H9 (cell line): ENCODE measurements at regions not wholly inside any gene's neighbourhood (a gene's known extent, or its start where the extent isn't known, plus 50 kb on each side); places are given as distances from the start of the nearest gene placed in this dataset.

Experiments used
- DNase-seq: peaks from one replicate; pipeline ENCODE4 v3.0.0-alpha.2; 2017
- H2AFZ ChIP-seq: one replicate; pipeline ENCODE4 v1.6.1; 2013; ENCODE audit warnings: mild to moderate bottlenecking, low read length, control low read depth, moderate library complexity
- H2AK5ac ChIP-seq: 2 replicates; pipeline ENCODE4 v1.6.1; 2013; ENCODE audit warnings: low read length, control low read depth, mixed read lengths; ENCODE audit not compliant: insufficient read length
- H2BK120ac ChIP-seq: one replicate; pipeline ENCODE4 v1.6.1; 2013; ENCODE audit warnings: low read depth, mild to moderate bottlenecking, low read length, control low read depth, inconsistent platforms; ENCODE audit not compliant: poor library complexity, severe bottlenecking
- H2BK12ac ChIP-seq: 2 replicates; pipeline ENCODE4 v1.6.1; 2013; ENCODE audit warnings: low read length, control low read depth, mixed read lengths, low read depth; ENCODE audit not compliant: insufficient read length
- H2BK15ac ChIP-seq: 2 replicates; pipeline ENCODE4 v1.6.1; 2013; ENCODE audit warnings: low read depth, low read length, control low read depth
- H2BK20ac ChIP-seq: one replicate; pipeline ENCODE4 v1.6.1; 2013; ENCODE audit warnings: low read depth, mild to moderate bottlenecking, low read length, control low read depth, inconsistent platforms; ENCODE audit not compliant: poor library complexity, severe bottlenecking
- H2BK5ac ChIP-seq: 2 replicates; pipeline ENCODE4 v1.6.1; 2013; ENCODE audit warnings: low read length, control low read depth, mixed read lengths; ENCODE audit not compliant: insufficient read length
- H3K14ac ChIP-seq: 2 replicates; pipeline ENCODE4 v1.6.1; 2013; ENCODE audit warnings: low read length, control low read depth; ENCODE audit not compliant: insufficient read depth
- H3K18ac ChIP-seq: 2 replicates; pipeline ENCODE4 v1.6.1; 2013; ENCODE audit warnings: low read depth, mild to moderate bottlenecking, mixed read lengths, low read length, control low read depth; ENCODE audit not compliant: insufficient read length
- H3K23ac ChIP-seq: 2 replicates; pipeline ENCODE4 v1.6.1; 2013; ENCODE audit warnings: low read length, control low read depth, mixed read lengths, low read depth; ENCODE audit not compliant: insufficient read length
- H3K23me2 ChIP-seq: 2 replicates; pipeline ENCODE4 v1.6.1; 2013; ENCODE audit warnings: low read depth, mild to moderate bottlenecking, mixed read lengths, low read length, control low read depth; ENCODE audit not compliant: insufficient read length, poor library complexity, severe bottlenecking
- H3K27ac ChIP-seq: 2 replicates; pipeline ENCODE4 v1.5.1; 2013; ENCODE audit warnings: low read length, control low read depth, mixed read lengths, low read depth; ENCODE audit not compliant: insufficient read length
- H3K27me3 ChIP-seq: 2 replicates; pipeline ENCODE4 v1.6.1; 2013; ENCODE audit warnings: low read length, control low read depth, inconsistent platforms; ENCODE audit not compliant: insufficient read depth
- H3K4ac ChIP-seq: 2 replicates; pipeline ENCODE4 v1.6.1; 2013; ENCODE audit warnings: low read depth, mild to moderate bottlenecking, control low read depth, inconsistent platforms, low read length, moderate library complexity
- H3K4me1 ChIP-seq: 2 replicates; pipeline ENCODE4 v1.6.1; 2013; ENCODE audit warnings: low read length, control low read depth, inconsistent platforms; ENCODE audit not compliant: insufficient read depth
- H3K4me2 ChIP-seq: 2 replicates; pipeline ENCODE4 v1.6.1; 2013; ENCODE audit warnings: low read length, control low read depth, mixed read lengths; ENCODE audit not compliant: insufficient read length, insufficient read depth
- H3K56ac ChIP-seq: 2 replicates; pipeline ENCODE4 v1.6.1; 2013; ENCODE audit warnings: low read depth, mild to moderate bottlenecking, mixed read lengths, low read length, control low read depth; ENCODE audit not compliant: insufficient read length
- H3K79me1 ChIP-seq: 2 replicates; pipeline ENCODE4 v1.6.1; 2013; ENCODE audit warnings: low read depth, mild to moderate bottlenecking, moderate library complexity, low read length, control low read depth, inconsistent platforms; ENCODE audit not compliant: insufficient read depth, poor library complexity, severe bottlenecking
- H3K79me2 ChIP-seq: 2 replicates; pipeline ENCODE4 v1.6.1; 2013; ENCODE audit warnings: low read length, control low read depth, inconsistent platforms; ENCODE audit not compliant: insufficient read depth
- H3K9ac ChIP-seq: 2 replicates; pipeline ENCODE4 v1.6.1; 2013; ENCODE audit warnings: low read length, control low read depth, mixed read lengths; ENCODE audit not compliant: insufficient read length; ENCODE audit errors: extremely low read depth
- H3K9me3 ChIP-seq: one replicate; pipeline ENCODE4 v1.6.1; 2013; ENCODE audit warnings: low read depth, low read length, inconsistent platforms; ENCODE audit not compliant: control insufficient read depth
- H3T11ph ChIP-seq: one replicate; pipeline ENCODE4 v1.6.1; 2013; ENCODE audit warnings: mild to moderate bottlenecking, low read length, control low read depth, inconsistent platforms
- H4K20me1 ChIP-seq: one replicate; pipeline ENCODE4 v1.6.1; 2013; ENCODE audit not compliant: control insufficient read depth, insufficient read length, insufficient read depth
- H4K5ac ChIP-seq: 2 replicates; pipeline ENCODE4 v1.6.1; 2013; ENCODE audit warnings: low read depth, mild to moderate bottlenecking, mixed read lengths, low read length, control low read depth; ENCODE audit not compliant: insufficient read length
- H4K8ac ChIP-seq: replicated peaks from 2 replicates; pipeline ENCODE4 v1.6.1; 2013; ENCODE audit warnings: low read length, control low read depth, mixed read lengths, low read depth; ENCODE audit not compliant: insufficient read length
- H4K91ac ChIP-seq: 2 replicates; pipeline ENCODE4 v1.6.1; 2013; ENCODE audit warnings: low read depth, mild to moderate bottlenecking, moderate library complexity, mixed read lengths, low read length, control low read depth; ENCODE audit not compliant: insufficient read length
- H3K27ac Mint-ChIP-seq, 3 experiments: 2 replicates in 2 of 3; 3 replicates in 1 of 3; pipeline ENCODE4 v1.8.0; 2020 to 2021; ENCODE audit warnings: mixed read lengths in 3 of 3, mild to moderate bottlenecking in 1 of 3, moderate library complexity in 1 of 3
- H3K27me3 Mint-ChIP-seq: 2 replicates; pipeline ENCODE4 v1.8.0; 2021; ENCODE audit warnings: low read depth, mild to moderate bottlenecking, moderate library complexity, mixed read lengths
- H3K36me3 Mint-ChIP-seq, 3 experiments: 2 replicates in 2 of 3; 3 replicates in 1 of 3; pipeline ENCODE4 v1.8.0; 2020 to 2021; ENCODE audit warnings: low read depth in 3 of 3, mixed read lengths in 3 of 3; ENCODE audit not compliant: insufficient read depth in 1 of 3
- H3K4me1 Mint-ChIP-seq, 2 experiments: 2 replicates each; pipeline ENCODE4 v1.8.0; 2020; ENCODE audit warnings: mixed read lengths in 2 of 2
- H3K4me3 Mint-ChIP-seq, 2 experiments: 2 replicates in 1 of 2; 3 replicates in 1 of 2; pipeline ENCODE4 v1.8.0; 2020 to 2021; ENCODE audit warnings: mild to moderate bottlenecking in 2 of 2, mixed read lengths in 2 of 2, moderate library complexity in 1 of 2
- H3K9me3 Mint-ChIP-seq, 2 experiments: 2 replicates in 1 of 2; 3 replicates in 1 of 2; pipeline ENCODE4 v1.8.0; 2020; ENCODE audit warnings: mild to moderate bottlenecking in 2 of 2, mixed read lengths in 2 of 2, moderate library complexity in 1 of 2
- CTCF ChIP-seq: fragments of 200-600 bp; sonication (generic); conservative IDR thresholded peaks from 3 replicates; pipeline ENCODE4 v1.8.0; 2021; ENCODE audit warnings: antibody characterized with exemption, mild to moderate bottlenecking
- WGBS: extraction: QIAGEN DNeasy Blood & Tissue Kit; methylation state at CpG from one replicate; pipeline ENCODE4 v1.1.7; 2013; ENCODE audit warnings: missing lambda C conversion rate, low lambda C conversion rate, mixed read lengths; ENCODE audit not compliant: insufficient read length; ENCODE audit errors: extremely low coverage; 5-methylcytosine and 5-hydroxymethylcytosine counted together

GRCh38 chr14:34111505-34111904, 160.6 kb upstream of the EGLN3 start:
- Histone ChIP-seq H2AK5ac (no peak overlapping the region), H3K79me1 (no peaks in the 10 kb centered on the region), H3K4ac (no peak overlapping the region), H2BK20ac (no peak overlapping the region), H4K8ac (no peak overlapping the region), H3K27ac (no peak overlapping the region), H3K79me2 (no peaks in the 10 kb centered on the region), H4K20me1 (no peaks in the 10 kb centered on the region), H3K23me2 (no peaks in the 10 kb centered on the region), H2BK15ac (no peak overlapping the region), H3K23ac (no peak overlapping the region), H3K56ac (no peak overlapping the region), H3K9ac (no peak overlapping the region), H2AFZ (no peak overlapping the region), H3K27me3 (no peaks in the 10 kb centered on the region), H4K91ac (no peak overlapping the region), H4K5ac (no peak overlapping the region), H3K4me1 (no peaks in the 10 kb centered on the region), H3K18ac (no peak overlapping the region), H3K9me3 (no peaks in the 10 kb centered on the region), H2BK5ac (no peak overlapping the region), H3T11ph (no peak overlapping the region), H3K4me2 (no peak overlapping the region), H3K14ac (no peak overlapping the region), H2BK120ac (no peak overlapping the region), H2BK12ac (no peak overlapping the region)
- H3K27me3 Mint-ChIP-seq = no peaks in the 10 kb centered on the region
- no peak for DNase-seq
- no peak overlapping the region; a peak in 1 of 7 replicates for H3K27ac Mint-ChIP-seq
- H3K9me3 Mint-ChIP-seq = peaks cover 3 to 5% of the 10 kb centered on the region in 2 experiments; a peak in 2 of 5 replicates
- no peak overlapping the region for H3K4me3 Mint-ChIP-seq
- no peak for TF ChIP-seq CTCF
- H3K4me1 Mint-ChIP-seq = 0 out of 4 replicates have a peak, but pooled peaks cover 0 to 6% of the 10 kb centered on the region in 2 experiments
- no peaks in the 10 kb centered on the region for H3K36me3 Mint-ChIP-seq
- whole genome bisulfite sequencing = no CpG with 5 or more reads among the region's 2 CpGs
